Endothelial cell of umbilical vein (primary cell): ENCODE measurements at regions not wholly inside any gene's neighbourhood (a gene's known extent, or its start where the extent isn't known, plus 50 kb on each side); places are given as distances from the start of the nearest gene placed in this dataset.

Source experiments
- BruUV-seq: library from RNA; stranded (reverse); fragments of 400-500 nt; replicated peaks from 2 replicates; lab custom pipeline; 2021; lab: Mats Ljungman, UMichigan
- CTCF ChIA-PET: fragments of 300-600, 350-600 bp; sonication (Branson Sonifier 250); formaldehyde crosslinking; loops from one replicate; lab custom pipeline; 2021; ENCODE audit warnings: antibody characterized with exemption, inconsistent platforms; lab: Charles Lee
- POLR2A ChIA-PET: fragments of 300-600, 350-600 bp; sonication (Branson Sonifier 250); formaldehyde crosslinking; loops from one replicate; lab custom pipeline; 2021; ENCODE audit warnings: antibody characterized with exemption, inconsistent platforms; lab: Charles Lee
- DNase-seq: peaks from one replicate; pipeline ENCODE4 v3.0.0-alpha.2; 2011; ENCODE audit warnings: low read depth, low spot score
- FAIRE-seq: peaks from 2 replicates; lab custom pipeline; 2011; peaks lifted over from hg19 to GRCh38; lab: Jason Lieb, UNC
- H2AFZ ChIP-seq: 2 replicates; pipeline ENCODE4 v1.6.0; 2012; ENCODE audit warnings: low read depth, low read length, control low read depth, inconsistent platforms
- H3K27ac ChIP-seq: 2 replicates; pipeline ENCODE4 v1.5.1; 2011; ENCODE audit warnings: low read depth, mild to moderate bottlenecking, control low read depth, low read length, moderate library complexity; ENCODE audit not compliant: insufficient read depth
- H3K27me3 ChIP-seq, 2 experiments: 2 replicates each; pipeline versions ENCODE4 v1.6.0 to v1.6.1; 2011; ENCODE audit warnings: low read length in 2 of 2, mixed read lengths in 1 of 2; ENCODE audit not compliant: control insufficient read depth in 2 of 2, insufficient read depth in 2 of 2
- H3K36me3 ChIP-seq, 2 experiments: 2 replicates in 1 of 2; 3 replicates in 1 of 2; pipeline ENCODE4 v1.5.1; 2011; ENCODE audit warnings: low read length in 2 of 2, mild to moderate bottlenecking in 1 of 2, moderate library complexity in 1 of 2; ENCODE audit not compliant: control insufficient read depth in 2 of 2, insufficient read depth in 2 of 2; ENCODE audit errors: extremely low read depth in 1 of 2
- H3K4me1 ChIP-seq: 3 replicates; pipeline ENCODE4 v1.5.1; 2011; ENCODE audit warnings: mild to moderate bottlenecking, low read length; ENCODE audit not compliant: control insufficient read depth, insufficient read depth; ENCODE audit errors: extremely low read depth
- H3K4me2 ChIP-seq: 2 replicates; pipeline ENCODE4 v1.6.1; 2011; ENCODE audit warnings: low read length, control low read depth, mixed read lengths; ENCODE audit not compliant: insufficient read depth
- H3K4me3 ChIP-seq, 3 experiments: fragments of 200-600 bp in 1 of 3; sonication (generic), shearing (Covaris generic) in 1 of 3; replicated peaks in 1 of 3; 2 replicates each; pipeline ENCODE4 v1.5.1; 2011 to 2016; ENCODE audit warnings: control low read depth in 3 of 3, low read length in 3 of 3, mild to moderate bottlenecking in 2 of 3, inconsistent platforms in 1 of 3, low read depth in 1 of 3, moderate library complexity in 1 of 3; ENCODE audit not compliant: insufficient read depth in 1 of 3
- H3K79me2 ChIP-seq: 2 replicates; pipeline ENCODE4 v1.6.0; 2012; ENCODE audit warnings: low read length, inconsistent platforms; ENCODE audit not compliant: control insufficient read depth, insufficient read depth
- H3K9ac ChIP-seq: replicated peaks from 2 replicates; pipeline ENCODE3; 2011; ENCODE audit warnings: low read length, control low read depth; ENCODE audit not compliant: insufficient read depth; ENCODE audit errors: extremely low read depth
- H3K9me1 ChIP-seq: replicated peaks from 3 replicates; pipeline ENCODE4 v1.6.0; 2011; ENCODE audit warnings: mild to moderate bottlenecking, low read length; ENCODE audit not compliant: control insufficient read depth, insufficient read depth; ENCODE audit errors: extremely low read depth
- H3K9me3 ChIP-seq: replicated peaks from 2 replicates; pipeline ENCODE4 v1.5.1; 2012; ENCODE audit warnings: low read length, inconsistent platforms; ENCODE audit not compliant: control insufficient read depth, insufficient read depth
- H4K20me1 ChIP-seq: replicated peaks from 2 replicates; pipeline ENCODE3; 2011; ENCODE audit warnings: mild to moderate bottlenecking, low read length; ENCODE audit not compliant: control insufficient read depth, insufficient read depth; ENCODE audit errors: extremely low read depth
- FOS ChIP-seq: IDR thresholded peaks from 2 replicates; pipeline ENCODE4 v1.6.1; 2011; ENCODE audit warnings: mild to moderate bottlenecking, low read length, moderate library complexity, borderline replicate concordance; ENCODE audit not compliant: insufficient read depth
- GATA2 ChIP-seq: IDR thresholded peaks from 2 replicates; pipeline ENCODE4 v1.7.0; 2011; ENCODE audit warnings: low read depth, mild to moderate bottlenecking, moderate library complexity, mixed read lengths, low read length; ENCODE audit not compliant: insufficient read length, insufficient read depth
- MYC ChIP-seq: IDR thresholded peaks from one replicate; pipeline ENCODE4 v1.6.1; 2011; ENCODE audit warnings: mild to moderate bottlenecking, low read depth, low read length
- POLR2A ChIP-seq: IDR thresholded peaks from 2 replicates; pipeline ENCODE4 v1.6.1; 2012; ENCODE audit warnings: low read depth, mild to moderate bottlenecking, control low read depth, low read length
- POLR2AphosphoS5 ChIP-seq: IDR thresholded peaks from 2 replicates; pipeline ENCODE4 v1.6.1; 2012; ENCODE audit warnings: low read depth, mild to moderate bottlenecking, control low read depth, low read length, moderate library complexity; ENCODE audit not compliant: insufficient read depth
- dilution Hi-C: fragments of 300-500 bp; cut with MboI; formaldehyde crosslinking; loops from one replicate; pipeline ENCODE4 v1.15.0; 2019; ENCODE audit warnings: low sequenced_read_pairs; ENCODE audit not compliant: extremely low pct_ligation_motif_present
- intact Hi-C: fragments of 100-400 bp; cut with micrococcal nuclease; formaldehyde crosslinking; loops from one replicate; pipeline ENCODE4 v1.10.0; 2022
- TF ChIP-seq, protein P1 (sequence below), 2 donors: IDR thresholded peaks; 1 replicate in 1 of 2; 2 replicates in 1 of 2; pipeline ENCODE4 v1.5.1; 2011; ENCODE audit warnings: low read length in 2 of 2, mild to moderate bottlenecking in 2 of 2, moderate library complexity in 2 of 2, control low read depth in 1 of 2, inconsistent platforms in 1 of 2, low read depth in 1 of 2; ENCODE audit not compliant: insufficient read depth in 1 of 2; ENCODE audit errors: extremely low read depth in 1 of 2
- TF ChIP-seq, protein P2 (sequence below): IDR thresholded peaks from 2 replicates; pipeline ENCODE4 v1.6.1; 2011; ENCODE audit not compliant: insufficient read depth, insufficient read length

DNA sequence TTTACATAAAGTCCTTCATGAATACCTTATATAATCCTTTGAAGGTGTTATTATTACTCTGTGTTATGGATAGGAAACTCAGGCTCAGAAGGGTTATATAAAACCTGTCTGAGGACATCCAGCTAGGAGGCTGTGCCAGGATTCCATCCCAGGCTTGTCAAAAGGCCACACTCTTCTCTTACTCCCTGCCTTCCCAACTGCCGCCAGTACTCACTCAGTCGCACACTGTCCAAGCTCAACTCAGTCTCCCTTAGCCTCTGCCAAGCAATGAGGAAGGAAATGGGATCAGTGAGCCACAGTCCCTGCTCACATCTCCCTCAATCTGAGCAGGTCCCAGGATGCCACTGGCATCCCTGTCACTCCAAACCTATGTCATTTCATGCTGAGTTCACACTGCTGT, 94.4 kb downstream of the NAV1 start:
- no peak overlapping the region for H3K4me2 ChIP-seq
- DNase-seq (no peak), FAIRE-seq (peak; percentile 67)
- peaks cover 56% of the 10 kb centered on the region for H3K4me1 ChIP-seq
- no peaks in the 10 kb centered on the region for H3K9me3 ChIP-seq
- peak overlapping the region; percentile 48 for H3K27ac ChIP-seq
- dilution Hi-C loops (no loop called here), intact Hi-C loops (no loop called here)
- TF ChIP-seq POLR2A (no peak), POLR2AphosphoS5 (no peak), FOS (no peak), GATA2 (no peak), MYC (no peak)
- TF ChIP-seq, protein P1, sequence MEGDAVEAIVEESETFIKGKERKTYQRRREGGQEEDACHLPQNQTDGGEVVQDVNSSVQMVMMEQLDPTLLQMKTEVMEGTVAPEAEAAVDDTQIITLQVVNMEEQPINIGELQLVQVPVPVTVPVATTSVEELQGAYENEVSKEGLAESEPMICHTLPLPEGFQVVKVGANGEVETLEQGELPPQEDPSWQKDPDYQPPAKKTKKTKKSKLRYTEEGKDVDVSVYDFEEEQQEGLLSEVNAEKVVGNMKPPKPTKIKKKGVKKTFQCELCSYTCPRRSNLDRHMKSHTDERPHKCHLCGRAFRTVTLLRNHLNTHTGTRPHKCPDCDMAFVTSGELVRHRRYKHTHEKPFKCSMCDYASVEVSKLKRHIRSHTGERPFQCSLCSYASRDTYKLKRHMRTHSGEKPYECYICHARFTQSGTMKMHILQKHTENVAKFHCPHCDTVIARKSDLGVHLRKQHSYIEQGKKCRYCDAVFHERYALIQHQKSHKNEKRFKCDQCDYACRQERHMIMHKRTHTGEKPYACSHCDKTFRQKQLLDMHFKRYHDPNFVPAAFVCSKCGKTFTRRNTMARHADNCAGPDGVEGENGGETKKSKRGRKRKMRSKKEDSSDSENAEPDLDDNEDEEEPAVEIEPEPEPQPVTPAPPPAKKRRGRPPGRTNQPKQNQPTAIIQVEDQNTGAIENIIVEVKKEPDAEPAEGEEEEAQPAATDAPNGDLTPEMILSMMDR (IDR thresholded peaks at IDR 0.05; ENCODE audit: extremely low read depth in 1 of 2, insufficient read depth in 1 of 2, low read depth in 1 of 2, low read length in 2 of 2): no peak
- TF ChIP-seq, protein P2, sequence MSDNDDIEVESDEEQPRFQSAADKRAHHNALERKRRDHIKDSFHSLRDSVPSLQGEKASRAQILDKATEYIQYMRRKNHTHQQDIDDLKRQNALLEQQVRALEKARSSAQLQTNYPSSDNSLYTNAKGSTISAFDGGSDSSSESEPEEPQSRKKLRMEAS: no peak
- no peaks in the 10 kb centered on the region for H3K27me3 ChIP-seq
- H2AFZ ChIP-seq: no peak overlapping the region
- H4K20me1 ChIP-seq: no peaks in the 10 kb centered on the region
- no peaks in the 10 kb centered on the region for H3K9me1 ChIP-seq
- H3K79me2 ChIP-seq: peaks cover 29% of the 10 kb centered on the region
- no peak overlapping the region for H3K4me3 ChIP-seq
- no peaks in the 10 kb centered on the region for H3K36me3 ChIP-seq
- no TSS peak for BruUV-seq
- no peak overlapping the region for H3K9ac ChIP-seq
- CTCF ChIA-PET: interaction anchor here (1.1 to 1.4 kb wide), 3 partner anchors 10 to 29 kb away, joined by 3 to 4 read pairs (median 4); no protein-coding TSS in a partner anchor
- POLR2A ChIA-PET: no interaction called here
